H9 (cell line): ENCODE measurements at regions not wholly inside any gene's neighbourhood (a gene's known extent, or its start where the extent isn't known, plus 50 kb on each side); places are given as distances from the start of the nearest gene placed in this dataset.

Experiments used
- DNase-seq: peaks from one replicate; pipeline ENCODE4 v3.0.0-alpha.2; 2017
- H2AFZ ChIP-seq: one replicate; pipeline ENCODE4 v1.6.1; 2013; ENCODE audit warnings: mild to moderate bottlenecking, low read length, control low read depth, moderate library complexity
- H2AK5ac ChIP-seq: 2 replicates; pipeline ENCODE4 v1.6.1; 2013; ENCODE audit warnings: low read length, control low read depth, mixed read lengths; ENCODE audit not compliant: insufficient read length
- H2BK120ac ChIP-seq: one replicate; pipeline ENCODE4 v1.6.1; 2013; ENCODE audit warnings: low read depth, mild to moderate bottlenecking, low read length, control low read depth, inconsistent platforms; ENCODE audit not compliant: poor library complexity, severe bottlenecking
- H2BK12ac ChIP-seq: 2 replicates; pipeline ENCODE4 v1.6.1; 2013; ENCODE audit warnings: low read length, control low read depth, mixed read lengths, low read depth; ENCODE audit not compliant: insufficient read length
- H2BK15ac ChIP-seq: 2 replicates; pipeline ENCODE4 v1.6.1; 2013; ENCODE audit warnings: low read depth, low read length, control low read depth
- H2BK20ac ChIP-seq: one replicate; pipeline ENCODE4 v1.6.1; 2013; ENCODE audit warnings: low read depth, mild to moderate bottlenecking, low read length, control low read depth, inconsistent platforms; ENCODE audit not compliant: poor library complexity, severe bottlenecking
- H2BK5ac ChIP-seq: 2 replicates; pipeline ENCODE4 v1.6.1; 2013; ENCODE audit warnings: low read length, control low read depth, mixed read lengths; ENCODE audit not compliant: insufficient read length
- H3K14ac ChIP-seq: 2 replicates; pipeline ENCODE4 v1.6.1; 2013; ENCODE audit warnings: low read length, control low read depth; ENCODE audit not compliant: insufficient read depth
- H3K18ac ChIP-seq: 2 replicates; pipeline ENCODE4 v1.6.1; 2013; ENCODE audit warnings: low read depth, mild to moderate bottlenecking, mixed read lengths, low read length, control low read depth; ENCODE audit not compliant: insufficient read length
- H3K23ac ChIP-seq: 2 replicates; pipeline ENCODE4 v1.6.1; 2013; ENCODE audit warnings: low read length, control low read depth, mixed read lengths, low read depth; ENCODE audit not compliant: insufficient read length
- H3K23me2 ChIP-seq: 2 replicates; pipeline ENCODE4 v1.6.1; 2013; ENCODE audit warnings: low read depth, mild to moderate bottlenecking, mixed read lengths, low read length, control low read depth; ENCODE audit not compliant: insufficient read length, poor library complexity, severe bottlenecking
- H3K27ac ChIP-seq: 2 replicates; pipeline ENCODE4 v1.5.1; 2013; ENCODE audit warnings: low read length, control low read depth, mixed read lengths, low read depth; ENCODE audit not compliant: insufficient read length
- H3K27me3 ChIP-seq: 2 replicates; pipeline ENCODE4 v1.6.1; 2013; ENCODE audit warnings: low read length, control low read depth, inconsistent platforms; ENCODE audit not compliant: insufficient read depth
- H3K4ac ChIP-seq: 2 replicates; pipeline ENCODE4 v1.6.1; 2013; ENCODE audit warnings: low read depth, mild to moderate bottlenecking, control low read depth, inconsistent platforms, low read length, moderate library complexity
- H3K4me1 ChIP-seq: 2 replicates; pipeline ENCODE4 v1.6.1; 2013; ENCODE audit warnings: low read length, control low read depth, inconsistent platforms; ENCODE audit not compliant: insufficient read depth
- H3K4me2 ChIP-seq: 2 replicates; pipeline ENCODE4 v1.6.1; 2013; ENCODE audit warnings: low read length, control low read depth, mixed read lengths; ENCODE audit not compliant: insufficient read length, insufficient read depth
- H3K56ac ChIP-seq: 2 replicates; pipeline ENCODE4 v1.6.1; 2013; ENCODE audit warnings: low read depth, mild to moderate bottlenecking, mixed read lengths, low read length, control low read depth; ENCODE audit not compliant: insufficient read length
- H3K79me1 ChIP-seq: 2 replicates; pipeline ENCODE4 v1.6.1; 2013; ENCODE audit warnings: low read depth, mild to moderate bottlenecking, moderate library complexity, low read length, control low read depth, inconsistent platforms; ENCODE audit not compliant: insufficient read depth, poor library complexity, severe bottlenecking
- H3K79me2 ChIP-seq: 2 replicates; pipeline ENCODE4 v1.6.1; 2013; ENCODE audit warnings: low read length, control low read depth, inconsistent platforms; ENCODE audit not compliant: insufficient read depth
- H3K9ac ChIP-seq: 2 replicates; pipeline ENCODE4 v1.6.1; 2013; ENCODE audit warnings: low read length, control low read depth, mixed read lengths; ENCODE audit not compliant: insufficient read length; ENCODE audit errors: extremely low read depth
- H3K9me3 ChIP-seq: one replicate; pipeline ENCODE4 v1.6.1; 2013; ENCODE audit warnings: low read depth, low read length, inconsistent platforms; ENCODE audit not compliant: control insufficient read depth
- H3T11ph ChIP-seq: one replicate; pipeline ENCODE4 v1.6.1; 2013; ENCODE audit warnings: mild to moderate bottlenecking, low read length, control low read depth, inconsistent platforms
- H4K20me1 ChIP-seq: one replicate; pipeline ENCODE4 v1.6.1; 2013; ENCODE audit not compliant: control insufficient read depth, insufficient read length, insufficient read depth
- H4K5ac ChIP-seq: 2 replicates; pipeline ENCODE4 v1.6.1; 2013; ENCODE audit warnings: low read depth, mild to moderate bottlenecking, mixed read lengths, low read length, control low read depth; ENCODE audit not compliant: insufficient read length
- H4K8ac ChIP-seq: replicated peaks from 2 replicates; pipeline ENCODE4 v1.6.1; 2013; ENCODE audit warnings: low read length, control low read depth, mixed read lengths, low read depth; ENCODE audit not compliant: insufficient read length
- H4K91ac ChIP-seq: 2 replicates; pipeline ENCODE4 v1.6.1; 2013; ENCODE audit warnings: low read depth, mild to moderate bottlenecking, moderate library complexity, mixed read lengths, low read length, control low read depth; ENCODE audit not compliant: insufficient read length
- H3K27ac Mint-ChIP-seq, 3 experiments: 2 replicates in 2 of 3; 3 replicates in 1 of 3; pipeline ENCODE4 v1.8.0; 2020 to 2021; ENCODE audit warnings: mixed read lengths in 3 of 3, mild to moderate bottlenecking in 1 of 3, moderate library complexity in 1 of 3
- H3K27me3 Mint-ChIP-seq: 2 replicates; pipeline ENCODE4 v1.8.0; 2021; ENCODE audit warnings: low read depth, mild to moderate bottlenecking, moderate library complexity, mixed read lengths
- H3K36me3 Mint-ChIP-seq, 3 experiments: 2 replicates in 2 of 3; 3 replicates in 1 of 3; pipeline ENCODE4 v1.8.0; 2020 to 2021; ENCODE audit warnings: low read depth in 3 of 3, mixed read lengths in 3 of 3; ENCODE audit not compliant: insufficient read depth in 1 of 3
- H3K4me1 Mint-ChIP-seq, 2 experiments: 2 replicates each; pipeline ENCODE4 v1.8.0; 2020; ENCODE audit warnings: mixed read lengths in 2 of 2
- H3K4me3 Mint-ChIP-seq, 2 experiments: 2 replicates in 1 of 2; 3 replicates in 1 of 2; pipeline ENCODE4 v1.8.0; 2020 to 2021; ENCODE audit warnings: mild to moderate bottlenecking in 2 of 2, mixed read lengths in 2 of 2, moderate library complexity in 1 of 2
- H3K9me3 Mint-ChIP-seq, 2 experiments: 2 replicates in 1 of 2; 3 replicates in 1 of 2; pipeline ENCODE4 v1.8.0; 2020; ENCODE audit warnings: mild to moderate bottlenecking in 2 of 2, mixed read lengths in 2 of 2, moderate library complexity in 1 of 2
- WGBS: extraction: QIAGEN DNeasy Blood & Tissue Kit; methylation state at CpG from one replicate; pipeline ENCODE4 v1.1.7; 2013; ENCODE audit warnings: missing lambda C conversion rate, low lambda C conversion rate, mixed read lengths; ENCODE audit not compliant: insufficient read length; ENCODE audit errors: extremely low coverage; 5-methylcytosine and 5-hydroxymethylcytosine counted together
- TF ChIP-seq, protein P1 (sequence below): fragments of 200-600 bp; sonication (generic); conservative IDR thresholded peaks from 3 replicates; pipeline ENCODE4 v1.8.0; 2021; ENCODE audit warnings: antibody characterized with exemption, mild to moderate bottlenecking

DNA sequence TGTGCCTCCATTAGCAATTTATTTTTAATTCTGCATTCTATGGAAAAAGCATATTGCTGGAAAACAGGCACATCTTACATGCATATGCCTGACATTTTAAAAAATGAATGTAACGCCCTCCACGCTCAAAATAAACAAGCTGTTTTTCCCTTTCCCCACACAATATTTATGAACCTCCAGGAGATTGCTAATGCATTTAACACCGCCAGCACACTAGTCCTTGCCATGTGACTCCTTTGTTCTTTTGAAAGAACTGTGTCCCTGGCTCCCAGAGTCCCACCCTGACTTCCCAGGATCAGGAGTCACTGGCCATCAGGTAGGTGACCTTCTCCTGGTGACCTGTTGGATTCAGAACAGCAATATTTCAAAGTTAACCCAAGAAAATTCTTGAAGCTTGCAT lies 571.2 kb upstream of the CFAP20DC start:
- TF ChIP-seq, protein P1, sequence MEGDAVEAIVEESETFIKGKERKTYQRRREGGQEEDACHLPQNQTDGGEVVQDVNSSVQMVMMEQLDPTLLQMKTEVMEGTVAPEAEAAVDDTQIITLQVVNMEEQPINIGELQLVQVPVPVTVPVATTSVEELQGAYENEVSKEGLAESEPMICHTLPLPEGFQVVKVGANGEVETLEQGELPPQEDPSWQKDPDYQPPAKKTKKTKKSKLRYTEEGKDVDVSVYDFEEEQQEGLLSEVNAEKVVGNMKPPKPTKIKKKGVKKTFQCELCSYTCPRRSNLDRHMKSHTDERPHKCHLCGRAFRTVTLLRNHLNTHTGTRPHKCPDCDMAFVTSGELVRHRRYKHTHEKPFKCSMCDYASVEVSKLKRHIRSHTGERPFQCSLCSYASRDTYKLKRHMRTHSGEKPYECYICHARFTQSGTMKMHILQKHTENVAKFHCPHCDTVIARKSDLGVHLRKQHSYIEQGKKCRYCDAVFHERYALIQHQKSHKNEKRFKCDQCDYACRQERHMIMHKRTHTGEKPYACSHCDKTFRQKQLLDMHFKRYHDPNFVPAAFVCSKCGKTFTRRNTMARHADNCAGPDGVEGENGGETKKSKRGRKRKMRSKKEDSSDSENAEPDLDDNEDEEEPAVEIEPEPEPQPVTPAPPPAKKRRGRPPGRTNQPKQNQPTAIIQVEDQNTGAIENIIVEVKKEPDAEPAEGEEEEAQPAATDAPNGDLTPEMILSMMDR, result no peak
- peaks cover 5 to 6% of the 10 kb centered on the region in 2 experiments for H3K4me1 Mint-ChIP-seq
- Histone ChIP-seq H2BK5ac (no peak overlapping the region), H3K23me2 (no peaks in the 10 kb centered on the region), H2AK5ac (no peak overlapping the region), H2AFZ (peak overlapping the region; percentile 91), H3K4me1 (no peaks in the 10 kb centered on the region; the same call in 1 of the 2 replicates), H3K79me2 (no peaks in the 10 kb centered on the region), H2BK15ac (no peak overlapping the region), H4K91ac (no peak overlapping the region), H3T11ph (no peak overlapping the region), H3K4me2 (no peak overlapping the region), H2BK12ac (no peak overlapping the region), H4K5ac (no peak overlapping the region), H3K27me3 (no peaks in the 10 kb centered on the region), H3K56ac (no peak overlapping the region), H3K9me3 (no peaks in the 10 kb centered on the region), H3K23ac (no peak overlapping the region), H3K18ac (no peak overlapping the region), H3K14ac (no peak overlapping the region), H3K79me1 (no peaks in the 10 kb centered on the region), H3K9ac (no peak overlapping the region), H3K27ac (no peak overlapping the region), H3K4ac (no peak overlapping the region), H4K20me1 (no peaks in the 10 kb centered on the region), H4K8ac (no peak overlapping the region), H2BK120ac (no peak overlapping the region), H2BK20ac (no peak overlapping the region)
- H3K4me3 Mint-ChIP-seq, result no peak overlapping the region
- no peak for DNase-seq
- no peaks in the 10 kb centered on the region; a peak in 2 of 5 replicates for H3K9me3 Mint-ChIP-seq
- H3K27me3 Mint-ChIP-seq, result peaks cover 2% of the 10 kb centered on the region; the same call in 1 of the 2 replicates
- H3K27ac Mint-ChIP-seq, result no peak overlapping the region
- WGBS, result no CpG with 5 or more reads among the region's 3 CpGs
- no peaks in the 10 kb centered on the region for H3K36me3 Mint-ChIP-seq
